NCI-H2196 (cell line): ENCODE measurements at regions not wholly inside any gene's neighbourhood (a gene's known extent, or its start where the extent isn't known, plus 50 kb on each side); places are given as distances from the start of the nearest gene placed in this dataset.

Experiments used
- DNase-seq: peaks from one replicate; lab custom pipeline; 2025; ENCODE audit not compliant: unreplicated experiment; lab: John Stamatoyannopoulos, UW

DNA sequence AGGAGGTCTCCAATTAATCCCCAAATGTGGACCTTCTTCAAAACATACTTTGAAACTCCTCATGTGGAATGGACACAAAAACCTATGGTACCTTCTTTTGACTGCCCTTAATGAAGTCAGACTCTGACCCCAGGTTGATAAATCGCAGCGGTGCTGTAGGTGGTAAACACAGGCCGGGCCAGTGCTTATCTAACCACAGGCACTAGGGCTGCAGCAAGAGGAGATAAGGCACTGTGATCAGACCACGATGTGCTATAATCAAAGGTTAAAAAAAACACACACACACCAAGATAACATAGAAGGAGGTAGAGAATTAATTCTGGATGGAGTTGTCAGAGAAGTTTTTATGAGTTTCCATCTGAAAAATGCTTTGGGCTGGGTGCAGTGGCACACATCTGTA, 52.3 kb upstream of the SIPA1L2 start:
- DNase-seq: no peak

DNA sequence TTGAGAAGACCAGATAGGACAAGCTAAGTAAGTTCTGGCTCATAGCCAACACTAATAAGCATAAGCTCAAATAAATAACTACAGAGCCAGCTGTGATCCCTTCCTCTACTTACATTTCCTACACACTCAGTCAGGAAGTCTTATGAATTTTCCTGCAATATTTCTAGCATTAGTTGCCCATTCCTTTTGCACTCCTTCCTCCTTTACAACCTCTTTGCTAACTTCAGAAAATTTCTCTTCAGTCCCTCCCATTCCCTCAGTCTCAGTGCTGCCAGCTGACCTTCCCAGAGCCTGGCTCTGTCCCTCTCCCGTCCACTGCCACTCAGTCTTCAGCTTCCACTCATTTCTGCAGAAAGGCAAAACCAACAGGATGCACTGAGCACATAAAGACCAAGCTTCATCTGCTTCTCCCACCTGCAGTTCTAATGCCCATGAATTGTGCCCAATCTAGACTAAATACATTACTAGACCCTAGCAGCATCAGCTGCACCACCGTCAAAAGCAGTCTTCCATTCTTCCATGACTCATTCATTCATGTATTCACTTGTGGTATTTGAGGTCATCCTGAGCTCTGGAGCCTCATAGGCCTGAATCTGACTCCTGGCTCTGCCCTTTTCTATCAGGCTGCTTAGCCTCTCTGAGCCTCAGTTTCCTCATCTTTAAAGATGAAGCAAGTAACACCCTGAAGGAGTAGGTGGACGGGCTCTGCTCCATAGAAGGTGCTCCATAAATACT, 54.6 kb upstream of the SIPA1L2 start:
- no peak for DNase-seq

DNA sequence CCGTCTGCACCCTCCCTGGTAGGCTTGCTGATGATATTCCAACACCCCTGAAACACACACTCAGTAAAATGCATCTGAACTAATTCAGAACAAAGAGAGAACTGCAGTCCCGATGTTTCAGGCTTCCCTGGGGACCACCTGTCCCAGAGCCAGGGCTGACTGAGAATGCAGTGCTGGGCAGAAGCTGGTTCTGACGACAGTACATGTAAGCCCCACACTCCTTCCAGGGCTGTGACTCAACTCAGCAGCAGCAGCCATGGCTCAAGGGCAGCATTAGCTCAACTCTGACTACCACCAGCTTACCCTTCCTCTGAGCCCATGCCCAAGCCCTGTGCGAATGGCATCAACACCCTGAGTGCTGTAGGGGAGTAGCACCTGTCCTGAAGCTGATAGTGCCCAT, 56.4 kb upstream of the SIPA1L2 start:
- no peak for DNase-seq

DNA sequence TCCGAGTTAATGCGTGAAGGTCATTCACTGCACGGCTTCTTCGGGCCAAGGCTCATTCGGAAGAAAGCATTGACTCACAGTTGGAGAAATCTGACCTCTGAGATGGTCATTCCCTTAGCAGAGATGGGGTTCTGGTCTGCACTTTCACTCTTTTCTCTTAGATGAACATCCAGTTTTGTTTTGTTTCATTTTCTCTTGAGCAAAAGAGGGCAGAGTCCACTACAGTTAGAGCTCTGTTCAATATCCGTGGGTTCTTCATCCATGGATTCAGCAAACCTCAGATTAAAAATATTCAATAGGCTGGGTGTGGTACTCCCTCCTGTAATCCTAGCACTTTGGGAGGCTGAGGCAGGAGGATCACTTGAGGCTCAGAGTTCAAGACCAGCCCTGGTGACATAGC, 57.4 kb upstream of the SIPA1L2 start:
- no peak for DNase-seq

DNA sequence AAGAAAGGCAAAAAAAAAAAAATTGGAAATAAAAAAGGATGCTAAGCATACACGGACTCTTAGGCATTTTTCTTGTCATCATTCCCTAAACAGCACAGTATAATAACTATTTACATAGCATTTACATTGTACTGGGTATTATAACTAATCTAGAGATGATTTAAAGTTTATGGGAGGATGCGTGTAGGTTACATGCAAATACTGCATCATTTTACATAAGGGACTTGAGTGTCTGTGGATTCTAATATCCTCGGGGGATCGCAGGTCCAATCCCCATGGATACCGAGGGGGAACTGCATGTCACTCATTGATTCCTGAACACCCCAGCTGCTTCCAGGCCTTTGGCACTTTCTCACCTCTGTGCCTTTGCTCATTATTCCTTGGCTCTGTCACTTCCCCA, 57.8 kb upstream of the SIPA1L2 start:
- no peak for DNase-seq

DNA sequence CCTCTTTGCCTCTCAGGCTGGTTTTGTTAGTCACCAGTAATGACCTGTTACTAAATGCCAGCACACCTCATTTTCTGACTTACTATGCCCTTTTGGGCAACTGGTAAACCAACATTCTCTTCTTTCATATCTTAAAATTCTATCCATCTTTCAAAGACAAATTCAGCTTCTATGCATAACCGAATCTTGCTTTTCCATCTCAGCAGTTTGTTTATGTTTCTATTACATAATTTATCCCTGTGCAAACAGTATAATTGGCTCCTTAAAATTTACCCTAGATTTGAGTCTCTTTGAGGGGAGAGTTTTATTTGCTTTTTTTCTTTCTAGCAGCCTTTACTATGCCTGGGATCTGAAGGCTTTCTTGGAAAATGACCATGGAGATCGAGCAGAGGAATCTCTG, 58.5 kb upstream of the SIPA1L2 start:
- DNase-seq: no peak

DNA sequence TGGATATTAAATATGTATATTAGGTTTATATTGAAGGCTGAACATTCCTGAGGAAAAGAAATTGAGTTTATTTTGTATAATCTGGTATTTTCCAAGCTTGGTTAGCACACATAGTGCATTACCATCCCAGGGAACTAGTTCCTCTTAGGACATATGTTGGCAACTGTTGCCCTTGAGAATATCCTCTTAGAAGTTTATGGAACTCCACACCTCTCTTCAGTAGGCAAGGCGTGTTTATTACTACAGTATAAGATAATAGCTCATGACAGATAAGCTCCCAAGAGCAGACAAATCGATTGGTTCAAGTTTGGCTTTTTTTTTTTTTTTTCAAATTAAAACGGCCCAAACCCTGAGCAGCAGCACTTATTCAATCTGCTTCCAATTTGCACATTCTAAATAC, 59.8 kb upstream of the SIPA1L2 start:
- DNase-seq: no peak

DNA sequence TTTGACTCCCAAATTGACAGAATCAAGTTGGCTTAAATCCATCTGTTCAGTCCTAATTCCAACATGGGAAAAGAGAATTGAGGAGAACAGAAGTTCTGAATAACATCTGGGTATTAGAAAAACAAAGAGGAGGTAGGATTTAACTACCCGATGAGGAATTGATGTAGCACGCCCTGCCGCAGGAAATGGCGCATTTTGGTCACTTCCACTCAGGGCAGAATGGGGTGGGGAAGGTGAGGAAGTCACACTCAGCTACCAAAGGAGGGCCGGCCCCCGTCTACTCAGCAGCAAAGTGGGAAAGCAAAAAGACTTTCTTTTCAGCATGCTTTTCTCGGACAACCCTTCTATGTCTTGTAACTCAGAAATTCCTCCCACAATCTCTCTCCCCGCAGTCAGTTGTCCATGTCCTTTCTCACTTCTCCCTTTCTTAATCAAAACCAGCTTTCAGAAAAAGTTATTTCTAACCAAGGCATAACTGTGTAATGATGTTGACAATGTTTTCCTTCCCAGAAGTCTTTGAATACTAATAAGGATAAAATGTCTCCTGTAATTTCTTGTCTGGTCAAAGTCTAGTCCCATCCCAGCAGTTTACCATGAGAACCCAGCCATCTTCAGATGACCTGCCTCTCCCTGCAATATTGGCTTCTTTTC, 60.5 kb upstream of the SIPA1L2 start:
- DNase-seq: no peak

DNA sequence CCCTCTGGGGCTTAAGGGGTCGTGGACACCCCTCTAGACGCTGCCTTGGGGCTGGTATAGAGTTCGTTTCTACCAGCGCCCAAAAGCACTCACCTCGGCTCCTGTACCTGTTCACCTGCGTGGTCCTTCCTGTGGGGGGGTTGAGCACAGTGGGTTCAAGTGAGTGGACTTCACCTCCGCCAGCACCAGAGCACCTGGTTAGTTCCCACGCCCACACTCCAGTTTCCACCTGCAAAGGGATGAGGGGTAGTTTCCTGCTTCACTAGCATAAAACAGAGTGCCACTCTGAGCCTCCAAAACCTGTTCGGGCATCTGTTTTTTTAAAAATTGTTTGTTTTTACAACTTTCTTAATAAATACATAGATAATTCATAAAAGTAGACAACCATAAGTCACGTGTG, 64.5 kb upstream of the SIPA1L2 start:
- no peak for DNase-seq

DNA sequence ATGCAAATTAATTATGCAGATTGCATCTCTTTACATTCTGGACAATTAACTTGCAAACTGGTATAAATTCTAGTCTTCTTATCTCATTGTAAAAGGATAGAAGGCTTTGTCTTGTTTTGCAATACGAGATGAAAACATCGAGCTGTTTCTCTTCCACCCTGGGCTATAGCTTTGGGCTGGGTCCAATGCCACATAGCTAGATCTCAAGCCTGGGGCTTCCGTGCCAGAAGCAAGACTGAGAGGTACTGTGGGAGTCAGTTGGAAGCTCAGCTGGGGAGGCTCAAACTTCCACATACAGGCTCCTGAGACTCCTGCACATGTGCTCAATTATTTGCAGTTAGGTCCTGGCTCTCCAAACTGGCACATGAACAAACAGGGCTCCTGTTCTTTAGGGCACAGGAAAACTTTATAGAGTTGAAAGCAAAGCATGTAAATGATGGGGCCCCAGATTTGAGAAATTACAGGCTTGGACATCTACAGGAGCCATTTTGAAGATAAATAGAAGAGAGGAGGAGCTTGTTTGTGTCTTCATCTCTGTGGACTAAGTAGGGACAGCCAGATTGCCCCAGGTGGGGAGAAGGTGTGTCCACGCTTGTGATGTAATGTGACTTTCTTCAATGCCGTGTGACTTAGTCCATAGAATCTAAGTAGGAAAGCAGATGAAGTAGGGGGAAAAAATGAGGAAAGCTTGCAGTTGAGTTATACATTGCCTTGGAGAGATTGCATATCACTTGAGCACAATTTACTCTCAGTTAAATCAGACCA, 65.9 kb upstream of the SIPA1L2 start:
- DNase-seq: no peak

DNA sequence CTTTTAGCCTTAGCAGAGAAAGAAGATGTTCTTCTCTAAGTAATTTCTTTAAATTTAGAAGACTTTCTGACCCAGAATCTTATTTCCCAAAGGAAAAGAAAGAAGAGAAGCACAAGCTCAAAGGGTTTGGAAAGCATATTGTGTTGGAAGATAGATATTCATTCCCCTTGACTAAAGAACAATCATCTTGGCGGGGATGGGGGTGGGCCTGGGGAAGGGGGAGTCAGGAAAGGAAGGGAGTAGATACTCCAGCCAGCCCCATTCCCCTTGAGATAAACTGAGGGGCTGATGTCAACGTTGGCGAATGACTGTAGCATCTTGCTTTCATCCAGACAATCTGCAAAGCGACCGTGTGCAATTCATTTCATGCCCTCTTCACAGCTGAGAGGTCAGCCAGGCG, 66.5 kb upstream of the SIPA1L2 start:
- no peak for DNase-seq

DNA sequence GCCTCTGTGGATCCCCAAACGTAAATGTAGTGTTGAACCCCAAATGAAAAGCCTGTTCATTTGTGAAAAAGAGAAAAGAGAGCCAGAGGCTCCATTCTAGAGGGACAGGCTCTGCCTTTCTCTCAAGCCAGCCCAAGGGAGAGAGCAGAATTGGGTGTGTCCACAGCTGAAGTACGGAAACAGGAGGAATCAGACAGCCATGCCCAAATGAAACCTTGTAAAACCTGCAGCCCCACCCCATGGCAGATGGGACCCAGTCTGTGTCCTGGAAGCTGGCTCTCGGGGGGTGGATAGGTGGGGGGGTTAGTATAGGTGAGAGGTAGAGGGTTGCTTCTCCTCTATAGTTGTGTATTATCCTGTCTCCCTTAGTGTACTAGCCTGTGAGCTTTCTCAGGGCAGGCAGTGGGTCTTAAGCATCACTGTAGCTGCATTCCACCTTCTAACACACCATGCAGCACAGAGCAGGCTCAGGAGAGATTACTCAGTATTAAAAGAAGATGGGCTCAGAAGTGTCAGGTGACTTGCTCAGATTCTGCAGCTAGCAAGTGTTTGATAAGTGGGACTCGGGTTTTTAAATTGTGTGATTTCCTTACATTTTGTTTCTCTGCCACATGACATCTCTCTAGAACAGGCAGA, 67.4 kb upstream of the SIPA1L2 start:
- no peak for DNase-seq

DNA sequence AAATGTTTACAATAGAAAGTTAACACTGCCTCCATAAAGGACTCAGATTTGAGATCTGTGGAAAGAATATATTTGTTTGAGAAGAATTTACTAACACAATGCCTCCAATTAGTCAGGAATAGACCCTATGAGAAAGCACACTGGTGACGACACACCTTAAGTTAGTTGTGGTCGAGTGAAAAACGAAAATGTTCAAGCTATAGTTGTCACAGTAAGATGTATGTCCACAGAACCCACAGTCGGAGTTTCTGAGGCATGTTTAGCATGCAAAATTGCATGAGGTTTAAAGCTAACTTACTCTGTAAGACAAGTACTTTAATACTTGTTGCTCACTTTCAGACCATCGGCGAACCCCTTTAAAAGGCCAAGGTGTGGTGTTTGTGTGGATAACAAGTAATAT, 69.9 kb upstream of the SIPA1L2 start:
- no peak for DNase-seq

DNA sequence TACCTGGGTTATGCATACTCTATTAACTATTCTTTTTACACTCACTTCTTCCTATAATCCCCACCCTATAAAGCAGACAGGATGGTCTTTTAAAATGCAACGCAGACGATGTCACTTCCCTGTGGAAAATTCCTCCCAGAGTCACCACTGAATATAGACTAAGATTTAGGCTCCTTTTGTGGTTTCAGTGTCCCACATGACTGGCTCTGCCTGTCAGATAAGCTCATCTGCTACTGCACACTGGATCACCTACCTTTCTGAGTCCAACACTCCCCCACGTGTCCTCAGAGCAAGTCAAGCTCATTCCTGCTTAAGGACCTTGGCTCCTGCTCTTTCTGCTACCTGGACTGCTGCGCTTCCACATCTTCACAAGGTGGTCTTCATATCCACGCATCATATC, 73.0 kb upstream of the SIPA1L2 start:
- DNase-seq: no peak

DNA sequence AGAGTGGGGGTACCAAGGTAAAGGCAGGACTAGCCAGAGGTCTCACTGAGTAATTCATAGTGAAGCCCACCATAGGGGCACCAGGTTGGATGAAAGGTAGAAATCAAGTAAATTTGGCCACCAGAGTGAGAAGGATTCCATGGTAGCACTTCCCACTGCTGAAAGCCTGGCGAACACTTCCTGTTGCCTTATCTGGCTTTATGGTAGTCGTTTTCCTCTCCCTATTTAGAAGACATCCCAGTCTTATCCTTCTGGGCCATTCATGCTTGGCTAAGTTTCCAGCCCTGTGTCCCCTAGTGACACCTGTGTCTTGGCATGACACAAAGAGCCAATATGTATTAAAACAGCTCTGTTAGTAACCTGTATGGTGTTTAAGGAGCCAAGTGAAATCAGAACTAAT, 74.3 kb upstream of the SIPA1L2 start:
- no peak for DNase-seq

DNA sequence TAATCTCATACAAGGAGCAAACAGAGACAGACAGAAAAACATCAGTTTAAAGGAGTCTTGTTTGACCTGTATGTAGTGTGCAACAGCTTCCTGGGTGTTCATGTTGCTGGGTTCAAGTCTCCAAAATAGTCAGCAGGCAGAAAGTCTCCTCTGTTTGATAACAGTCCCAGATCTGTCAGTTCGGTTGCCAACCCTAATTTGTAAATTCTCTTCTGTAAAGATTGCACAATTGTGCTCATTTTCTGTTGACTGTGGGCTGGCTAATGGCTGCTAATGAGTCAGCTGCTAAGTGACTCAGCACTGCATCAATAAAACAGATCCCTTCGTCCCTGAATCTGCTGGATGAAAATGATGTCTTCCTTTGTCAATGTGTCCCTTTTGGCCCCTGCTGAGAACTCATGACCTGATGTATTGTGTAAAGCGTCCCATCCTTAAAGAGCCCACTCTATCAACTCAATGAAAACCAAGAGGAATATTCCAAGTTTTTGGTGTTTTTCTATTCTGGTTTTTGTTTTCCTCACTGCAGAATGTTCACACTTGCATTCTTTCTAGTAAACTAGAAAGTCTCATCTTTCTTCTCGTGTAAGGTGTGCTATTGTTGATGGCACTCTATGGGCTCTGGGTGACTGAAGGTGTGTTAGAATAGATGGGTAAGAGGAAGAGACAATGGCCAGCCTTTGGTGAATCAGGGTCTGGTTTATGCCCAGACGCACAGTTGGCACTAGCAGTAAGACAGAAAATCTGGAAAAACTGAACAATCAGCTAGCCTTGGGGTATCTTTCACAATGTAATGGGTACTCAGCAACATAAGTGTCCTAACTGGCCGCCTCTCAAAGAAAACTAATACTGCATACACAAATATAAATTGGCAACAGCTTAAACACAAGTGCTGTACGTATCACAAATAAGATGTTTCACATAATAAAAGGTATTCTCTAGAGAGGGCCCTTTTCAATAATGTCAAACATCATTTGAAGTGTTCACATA, 75.1 kb upstream of the SIPA1L2 start:
- DNase-seq: peak; percentile 58

DNA sequence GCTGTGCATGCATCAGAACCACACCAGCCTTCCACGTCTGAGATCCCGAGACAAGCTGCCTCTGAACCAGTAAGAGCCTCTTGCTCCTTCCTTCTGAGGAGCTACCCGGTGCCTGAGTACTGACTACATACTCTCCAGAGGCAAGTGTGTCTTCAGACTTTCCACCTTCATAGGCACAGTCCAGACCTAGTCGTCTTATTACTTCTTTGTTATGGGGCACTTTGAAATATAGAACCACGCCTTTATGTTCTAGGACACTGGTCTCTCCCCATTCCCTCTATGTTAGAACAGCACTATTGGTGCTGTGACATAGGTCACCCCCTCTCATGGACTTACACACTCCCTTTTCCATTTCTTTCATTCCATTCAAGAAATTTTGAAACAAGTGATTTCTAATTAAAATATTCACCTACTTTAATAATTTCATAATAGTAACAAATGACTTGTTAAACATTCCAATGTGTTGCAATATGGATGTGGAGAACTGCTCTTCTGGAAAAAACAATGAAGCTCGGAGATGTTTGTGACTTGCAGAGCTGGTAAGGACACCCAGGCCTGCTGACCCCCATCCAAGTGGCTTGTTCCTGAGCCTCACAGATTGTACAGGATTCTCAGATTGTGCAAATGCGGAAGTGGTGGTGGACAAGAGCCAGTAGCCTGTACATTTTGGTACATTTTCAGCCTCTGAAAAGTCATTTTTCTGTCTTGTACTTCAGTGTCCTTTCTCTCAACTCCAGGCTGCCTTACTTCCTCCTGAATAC, 76.1 kb upstream of the SIPA1L2 start:
- DNase-seq: no peak

DNA sequence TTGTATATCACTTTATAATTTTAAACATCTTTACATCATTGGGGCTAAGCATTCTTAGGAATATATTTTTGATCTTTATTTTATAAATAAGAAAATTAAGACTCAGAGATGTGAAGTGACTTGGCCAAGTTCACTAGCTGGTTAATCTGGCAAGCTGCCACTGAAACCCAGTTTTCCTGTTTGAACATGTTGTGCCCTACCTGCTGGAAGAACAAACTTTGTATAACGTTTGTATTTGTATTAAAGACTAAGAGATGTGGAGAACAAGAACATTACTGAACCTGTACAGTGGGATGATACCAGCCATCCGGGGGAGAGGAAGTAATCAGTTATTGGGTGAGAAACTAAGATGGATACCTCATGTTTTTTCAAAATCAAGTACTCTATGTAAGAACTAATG, 77.2 kb upstream of the SIPA1L2 start:
- DNase-seq: no peak

DNA sequence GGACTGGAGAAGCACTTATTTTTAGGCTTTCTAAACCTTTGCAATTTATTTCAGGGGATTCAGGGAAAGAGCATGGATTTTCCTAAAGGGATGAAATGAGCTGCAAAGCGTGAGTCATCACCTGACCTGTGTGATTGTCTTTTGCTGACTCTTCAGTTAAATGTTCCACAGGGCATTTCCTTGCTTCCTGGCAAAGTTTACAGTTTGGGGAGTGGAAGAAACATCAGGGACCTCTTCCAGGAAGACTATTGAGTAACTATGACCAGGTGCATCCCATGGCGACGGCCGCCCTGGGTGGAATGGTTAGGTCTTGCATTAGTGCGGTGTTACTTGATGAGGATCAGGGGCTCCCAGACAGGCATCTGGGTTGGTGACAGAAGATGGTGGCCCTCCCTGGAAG, 79.5 kb upstream of the SIPA1L2 start:
- DNase-seq: no peak

DNA sequence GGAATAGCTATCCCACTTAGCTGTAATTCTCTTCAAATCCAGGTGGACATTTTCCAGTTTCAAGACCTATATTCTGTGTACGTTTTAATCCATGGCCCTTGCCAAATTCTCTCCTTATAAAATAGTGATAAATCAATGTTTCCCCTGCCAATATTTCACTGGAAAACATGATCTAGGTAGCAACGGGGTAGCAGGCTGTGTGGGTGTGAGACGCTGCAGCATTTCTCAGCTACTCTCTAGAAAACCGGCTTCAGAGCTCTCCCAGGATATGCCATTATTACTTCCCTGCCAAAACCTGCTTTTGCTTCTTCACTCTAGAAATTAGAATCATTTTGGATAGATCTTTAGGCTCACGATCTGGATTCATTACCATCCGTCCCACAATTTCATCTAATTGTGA, 82.1 kb upstream of the SIPA1L2 start:
- no peak for DNase-seq
